Endothelial cell of umbilical vein (primary cell): ENCODE measurements at regions not wholly inside any gene's neighbourhood (a gene's known extent, or its start where the extent isn't known, plus 50 kb on each side); places are given as distances from the start of the nearest gene placed in this dataset.
"Not testable (repeated sequence)": the region's sequence is repeated elsewhere in the genome, so short reads cannot be mapped to it uniquely, and the experiment has no call there.

Source experiments
- BruUV-seq: library from RNA; stranded (reverse); fragments of 400-500 nt; replicated peaks from 2 replicates; lab custom pipeline; 2021; lab: Mats Ljungman, UMichigan
- CTCF ChIA-PET: fragments of 300-600, 350-600 bp; sonication (Branson Sonifier 250); formaldehyde crosslinking; loops from one replicate; lab custom pipeline; 2021; ENCODE audit warnings: antibody characterized with exemption, inconsistent platforms; lab: Charles Lee
- POLR2A ChIA-PET: fragments of 300-600, 350-600 bp; sonication (Branson Sonifier 250); formaldehyde crosslinking; loops from one replicate; lab custom pipeline; 2021; ENCODE audit warnings: antibody characterized with exemption, inconsistent platforms; lab: Charles Lee
- DNase-seq: peaks from one replicate; pipeline ENCODE4 v3.0.0-alpha.2; 2011; ENCODE audit warnings: low read depth, low spot score
- FAIRE-seq: peaks from 2 replicates; lab custom pipeline; 2011; peaks lifted over from hg19 to GRCh38; lab: Jason Lieb, UNC
- H2AFZ ChIP-seq: 2 replicates; pipeline ENCODE4 v1.6.0; 2012; ENCODE audit warnings: low read depth, low read length, control low read depth, inconsistent platforms
- H3K27ac ChIP-seq: 2 replicates; pipeline ENCODE4 v1.5.1; 2011; ENCODE audit warnings: low read depth, mild to moderate bottlenecking, control low read depth, low read length, moderate library complexity; ENCODE audit not compliant: insufficient read depth
- H3K27me3 ChIP-seq, 2 experiments: 2 replicates each; pipeline versions ENCODE4 v1.6.0 to v1.6.1; 2011; ENCODE audit warnings: low read length in 2 of 2, mixed read lengths in 1 of 2; ENCODE audit not compliant: control insufficient read depth in 2 of 2, insufficient read depth in 2 of 2
- H3K36me3 ChIP-seq, 2 experiments: 2 replicates in 1 of 2; 3 replicates in 1 of 2; pipeline ENCODE4 v1.5.1; 2011; ENCODE audit warnings: low read length in 2 of 2, mild to moderate bottlenecking in 1 of 2, moderate library complexity in 1 of 2; ENCODE audit not compliant: control insufficient read depth in 2 of 2, insufficient read depth in 2 of 2; ENCODE audit errors: extremely low read depth in 1 of 2
- H3K4me1 ChIP-seq: 3 replicates; pipeline ENCODE4 v1.5.1; 2011; ENCODE audit warnings: mild to moderate bottlenecking, low read length; ENCODE audit not compliant: control insufficient read depth, insufficient read depth; ENCODE audit errors: extremely low read depth
- H3K4me2 ChIP-seq: 2 replicates; pipeline ENCODE4 v1.6.1; 2011; ENCODE audit warnings: low read length, control low read depth, mixed read lengths; ENCODE audit not compliant: insufficient read depth
- H3K4me3 ChIP-seq, 3 experiments: fragments of 200-600 bp in 1 of 3; sonication (generic), shearing (Covaris generic) in 1 of 3; replicated peaks in 1 of 3; 2 replicates each; pipeline ENCODE4 v1.5.1; 2011 to 2016; ENCODE audit warnings: control low read depth in 3 of 3, low read length in 3 of 3, mild to moderate bottlenecking in 2 of 3, inconsistent platforms in 1 of 3, low read depth in 1 of 3, moderate library complexity in 1 of 3; ENCODE audit not compliant: insufficient read depth in 1 of 3
- H3K79me2 ChIP-seq: 2 replicates; pipeline ENCODE4 v1.6.0; 2012; ENCODE audit warnings: low read length, inconsistent platforms; ENCODE audit not compliant: control insufficient read depth, insufficient read depth
- H3K9ac ChIP-seq: replicated peaks from 2 replicates; pipeline ENCODE3; 2011; ENCODE audit warnings: low read length, control low read depth; ENCODE audit not compliant: insufficient read depth; ENCODE audit errors: extremely low read depth
- H3K9me1 ChIP-seq: replicated peaks from 3 replicates; pipeline ENCODE4 v1.6.0; 2011; ENCODE audit warnings: mild to moderate bottlenecking, low read length; ENCODE audit not compliant: control insufficient read depth, insufficient read depth; ENCODE audit errors: extremely low read depth
- H3K9me3 ChIP-seq: replicated peaks from 2 replicates; pipeline ENCODE4 v1.5.1; 2012; ENCODE audit warnings: low read length, inconsistent platforms; ENCODE audit not compliant: control insufficient read depth, insufficient read depth
- H4K20me1 ChIP-seq: replicated peaks from 2 replicates; pipeline ENCODE3; 2011; ENCODE audit warnings: mild to moderate bottlenecking, low read length; ENCODE audit not compliant: control insufficient read depth, insufficient read depth; ENCODE audit errors: extremely low read depth
- EZH2 ChIP-seq: IDR thresholded peaks from 2 replicates; pipeline ENCODE4 v1.6.1; 2012; ENCODE audit warnings: borderline replicate concordance, low read depth, mild to moderate bottlenecking, moderate library complexity, low read length, inconsistent platforms; ENCODE audit not compliant: severe bottlenecking
- FOS ChIP-seq: IDR thresholded peaks from 2 replicates; pipeline ENCODE4 v1.6.1; 2011; ENCODE audit warnings: mild to moderate bottlenecking, low read length, moderate library complexity, borderline replicate concordance; ENCODE audit not compliant: insufficient read depth
- GATA2 ChIP-seq: IDR thresholded peaks from 2 replicates; pipeline ENCODE4 v1.7.0; 2011; ENCODE audit warnings: low read depth, mild to moderate bottlenecking, moderate library complexity, mixed read lengths, low read length; ENCODE audit not compliant: insufficient read length, insufficient read depth
- JUN ChIP-seq: IDR thresholded peaks from 2 replicates; pipeline ENCODE4 v1.6.1; 2011; ENCODE audit warnings: borderline replicate concordance, low read depth; ENCODE audit not compliant: insufficient read length, insufficient read depth
- MYC ChIP-seq: IDR thresholded peaks from one replicate; pipeline ENCODE4 v1.6.1; 2011; ENCODE audit warnings: mild to moderate bottlenecking, low read depth, low read length
- POLR2A ChIP-seq: IDR thresholded peaks from 2 replicates; pipeline ENCODE4 v1.6.1; 2012; ENCODE audit warnings: low read depth, mild to moderate bottlenecking, control low read depth, low read length
- POLR2AphosphoS5 ChIP-seq: IDR thresholded peaks from 2 replicates; pipeline ENCODE4 v1.6.1; 2012; ENCODE audit warnings: low read depth, mild to moderate bottlenecking, control low read depth, low read length, moderate library complexity; ENCODE audit not compliant: insufficient read depth
- dilution Hi-C: fragments of 300-500 bp; cut with MboI; formaldehyde crosslinking; loops from one replicate; pipeline ENCODE4 v1.15.0; 2019; ENCODE audit warnings: low sequenced_read_pairs; ENCODE audit not compliant: extremely low pct_ligation_motif_present
- intact Hi-C: fragments of 100-400 bp; cut with micrococcal nuclease; formaldehyde crosslinking; loops from one replicate; pipeline ENCODE4 v1.10.0; 2022
- TF ChIP-seq, protein P1 (sequence below): IDR thresholded peaks from 2 replicates; pipeline ENCODE4 v1.6.1; 2011; ENCODE audit not compliant: insufficient read depth, insufficient read length
- TF ChIP-seq, protein P2 (sequence below), 2 donors: IDR thresholded peaks; 1 replicate in 1 of 2; 2 replicates in 1 of 2; pipeline ENCODE4 v1.5.1; 2011; ENCODE audit warnings: low read length in 2 of 2, mild to moderate bottlenecking in 2 of 2, moderate library complexity in 2 of 2, control low read depth in 1 of 2, inconsistent platforms in 1 of 2, low read depth in 1 of 2; ENCODE audit not compliant: insufficient read depth in 1 of 2; ENCODE audit errors: extremely low read depth in 1 of 2

DNA sequence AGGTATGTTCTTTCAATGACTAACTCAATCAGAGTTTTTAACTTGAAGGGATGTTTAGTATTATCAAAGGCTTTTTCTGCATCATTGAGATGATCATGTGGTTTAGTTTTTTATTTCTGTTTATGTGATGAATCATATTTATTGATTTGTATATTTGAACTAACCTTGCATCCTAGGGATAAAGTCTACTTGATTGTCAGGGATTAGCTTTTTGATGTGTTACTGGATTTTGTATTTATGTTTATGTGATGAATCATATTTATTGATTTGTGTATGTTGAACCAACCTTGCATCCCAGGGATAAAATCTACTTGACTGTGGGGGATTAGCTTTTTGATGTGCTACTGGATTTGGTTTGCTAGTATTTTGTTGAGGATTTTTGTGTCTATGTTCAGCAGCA lies 615.4 kb upstream of the GRID2 start:
- H3K79me2 ChIP-seq = no peaks in the 10 kb centered on the region
- H3K9me3 ChIP-seq = no peaks in the 10 kb centered on the region
- no peak overlapping the region for H3K27ac ChIP-seq
- H3K9me1 ChIP-seq = no peaks in the 10 kb centered on the region
- TF ChIP-seq, protein P1, sequence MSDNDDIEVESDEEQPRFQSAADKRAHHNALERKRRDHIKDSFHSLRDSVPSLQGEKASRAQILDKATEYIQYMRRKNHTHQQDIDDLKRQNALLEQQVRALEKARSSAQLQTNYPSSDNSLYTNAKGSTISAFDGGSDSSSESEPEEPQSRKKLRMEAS = no peak
- no peak for TF ChIP-seq MYC
- TF ChIP-seq POLR2A = no peak
- TF ChIP-seq JUN = no peak
- no peak for TF ChIP-seq POLR2AphosphoS5
- TF ChIP-seq, protein P2, sequence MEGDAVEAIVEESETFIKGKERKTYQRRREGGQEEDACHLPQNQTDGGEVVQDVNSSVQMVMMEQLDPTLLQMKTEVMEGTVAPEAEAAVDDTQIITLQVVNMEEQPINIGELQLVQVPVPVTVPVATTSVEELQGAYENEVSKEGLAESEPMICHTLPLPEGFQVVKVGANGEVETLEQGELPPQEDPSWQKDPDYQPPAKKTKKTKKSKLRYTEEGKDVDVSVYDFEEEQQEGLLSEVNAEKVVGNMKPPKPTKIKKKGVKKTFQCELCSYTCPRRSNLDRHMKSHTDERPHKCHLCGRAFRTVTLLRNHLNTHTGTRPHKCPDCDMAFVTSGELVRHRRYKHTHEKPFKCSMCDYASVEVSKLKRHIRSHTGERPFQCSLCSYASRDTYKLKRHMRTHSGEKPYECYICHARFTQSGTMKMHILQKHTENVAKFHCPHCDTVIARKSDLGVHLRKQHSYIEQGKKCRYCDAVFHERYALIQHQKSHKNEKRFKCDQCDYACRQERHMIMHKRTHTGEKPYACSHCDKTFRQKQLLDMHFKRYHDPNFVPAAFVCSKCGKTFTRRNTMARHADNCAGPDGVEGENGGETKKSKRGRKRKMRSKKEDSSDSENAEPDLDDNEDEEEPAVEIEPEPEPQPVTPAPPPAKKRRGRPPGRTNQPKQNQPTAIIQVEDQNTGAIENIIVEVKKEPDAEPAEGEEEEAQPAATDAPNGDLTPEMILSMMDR (IDR thresholded peaks at IDR 0.05; ENCODE audit: extremely low read depth in 1 of 2, insufficient read depth in 1 of 2, low read depth in 1 of 2, low read length in 2 of 2) = no peak
- TF ChIP-seq EZH2 = no peak
- no peak for TF ChIP-seq FOS
- no peak for TF ChIP-seq GATA2
- H3K36me3 ChIP-seq = no peaks in the 10 kb centered on the region
- ChIA-PET POLR2A (no interaction called here), CTCF (no interaction called here)
- no peak for DNase-seq
- no peak overlapping the region for H3K4me3 ChIP-seq
- dilution Hi-C loops (no loop called here), intact Hi-C loops (no loop called here)
- H3K4me1 ChIP-seq = no peaks in the 10 kb centered on the region
- BruUV-seq = no TSS peak
- H4K20me1 ChIP-seq = no peaks in the 10 kb centered on the region
- FAIRE-seq = no peak
- no peak overlapping the region for H3K9ac ChIP-seq
- no peak overlapping the region for H2AFZ ChIP-seq
- H3K4me2 ChIP-seq = no peak overlapping the region
- no peaks in the 10 kb centered on the region for H3K27me3 ChIP-seq

DNA sequence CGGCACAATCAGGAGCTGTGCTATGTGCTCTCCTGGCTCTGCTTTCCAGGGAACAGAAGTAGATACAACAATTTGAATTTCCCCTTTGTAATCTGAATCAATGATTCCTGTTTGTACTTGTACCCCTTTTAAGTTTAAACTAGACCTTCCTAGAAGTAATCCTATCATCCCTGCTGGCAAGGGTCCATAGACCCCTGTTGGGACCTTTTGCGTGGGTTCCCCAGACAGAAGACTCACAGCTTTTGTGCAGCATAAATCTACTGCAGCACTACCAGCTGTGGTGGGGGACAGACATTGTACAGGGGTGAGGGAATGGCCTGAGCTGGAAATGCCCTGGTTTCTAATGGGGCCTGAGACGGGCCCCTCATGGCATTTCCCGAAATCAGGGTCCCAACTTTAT lies 604.1 kb upstream of the GRID2 start:
- POLR2A ChIA-PET, FAIRE-seq, H3K27ac ChIP-seq, H3K4me1 ChIP-seq, H3K4me3 ChIP-seq, H3K9me3 ChIP-seq, BruUV-seq, DNase-seq, dilution Hi-C loops, intact Hi-C loops, H3K79me2 ChIP-seq, H3K36me3 ChIP-seq, H3K9ac ChIP-seq, H2AFZ ChIP-seq, H3K27me3 ChIP-seq, H4K20me1 ChIP-seq, H3K9me1 ChIP-seq, CTCF ChIA-PET, H3K4me2 ChIP-seq: not testable (repeated sequence)
